Endothelial cell of umbilical vein (primary cell): ENCODE measurements at regions not wholly inside any gene's neighbourhood (a gene's known extent, or its start where the extent isn't known, plus 50 kb on each side); places are given as distances from the start of the nearest gene placed in this dataset.

Source experiments
- POLR2A ChIP-seq: IDR thresholded peaks from 2 replicates; pipeline ENCODE4 v1.6.1; 2012; ENCODE audit warnings: low read depth, mild to moderate bottlenecking, control low read depth, low read length
- TF ChIP-seq, protein P1 (sequence below), 2 donors: IDR thresholded peaks; 1 replicate in 1 of 2; 2 replicates in 1 of 2; pipeline ENCODE4 v1.5.1; 2011; ENCODE audit warnings: low read length in 2 of 2, mild to moderate bottlenecking in 2 of 2, moderate library complexity in 2 of 2, control low read depth in 1 of 2, inconsistent platforms in 1 of 2, low read depth in 1 of 2; ENCODE audit not compliant: insufficient read depth in 1 of 2; ENCODE audit errors: extremely low read depth in 1 of 2

DNA sequence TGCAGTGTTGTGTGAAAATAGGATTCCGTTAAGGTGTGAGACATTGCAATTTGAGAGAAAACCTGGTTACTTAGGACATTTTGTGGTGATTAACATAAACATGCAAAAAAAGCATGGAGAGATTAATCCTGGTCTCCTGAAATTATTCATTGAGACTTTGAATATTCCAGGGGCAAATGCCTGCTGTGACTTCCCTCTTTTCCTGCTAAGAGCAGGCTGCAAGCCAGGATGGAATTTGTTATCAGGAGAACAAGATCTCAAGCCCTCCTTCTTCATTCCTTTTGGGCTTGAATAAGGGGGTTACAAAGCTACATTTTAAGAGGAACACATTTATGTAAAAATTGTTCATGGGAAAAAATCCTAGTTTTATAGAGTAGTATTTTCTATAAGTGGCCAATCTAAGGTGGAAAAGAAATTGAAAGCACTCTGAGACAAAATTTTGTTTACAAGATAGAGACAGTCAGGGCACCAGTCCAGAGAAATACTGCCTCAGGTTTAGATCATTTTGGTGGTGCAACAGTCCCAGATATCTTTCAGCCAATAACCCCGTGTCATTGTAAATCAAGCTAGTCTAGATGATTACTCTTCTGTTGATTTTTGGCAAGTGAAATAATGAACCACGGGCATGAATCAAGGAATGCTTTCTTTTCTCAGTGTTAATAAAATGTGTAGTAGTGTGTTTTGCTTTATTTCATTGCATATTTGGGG lies 1528.3 kb upstream of the AGA start:
- TF ChIP-seq, protein P1, sequence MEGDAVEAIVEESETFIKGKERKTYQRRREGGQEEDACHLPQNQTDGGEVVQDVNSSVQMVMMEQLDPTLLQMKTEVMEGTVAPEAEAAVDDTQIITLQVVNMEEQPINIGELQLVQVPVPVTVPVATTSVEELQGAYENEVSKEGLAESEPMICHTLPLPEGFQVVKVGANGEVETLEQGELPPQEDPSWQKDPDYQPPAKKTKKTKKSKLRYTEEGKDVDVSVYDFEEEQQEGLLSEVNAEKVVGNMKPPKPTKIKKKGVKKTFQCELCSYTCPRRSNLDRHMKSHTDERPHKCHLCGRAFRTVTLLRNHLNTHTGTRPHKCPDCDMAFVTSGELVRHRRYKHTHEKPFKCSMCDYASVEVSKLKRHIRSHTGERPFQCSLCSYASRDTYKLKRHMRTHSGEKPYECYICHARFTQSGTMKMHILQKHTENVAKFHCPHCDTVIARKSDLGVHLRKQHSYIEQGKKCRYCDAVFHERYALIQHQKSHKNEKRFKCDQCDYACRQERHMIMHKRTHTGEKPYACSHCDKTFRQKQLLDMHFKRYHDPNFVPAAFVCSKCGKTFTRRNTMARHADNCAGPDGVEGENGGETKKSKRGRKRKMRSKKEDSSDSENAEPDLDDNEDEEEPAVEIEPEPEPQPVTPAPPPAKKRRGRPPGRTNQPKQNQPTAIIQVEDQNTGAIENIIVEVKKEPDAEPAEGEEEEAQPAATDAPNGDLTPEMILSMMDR (IDR thresholded peaks at IDR 0.05; ENCODE audit: extremely low read depth in 1 of 2, insufficient read depth in 1 of 2, low read depth in 1 of 2, low read length in 2 of 2) = no peak
- TF ChIP-seq POLR2A = no peak
